HFFc6 (cell line): ENCODE measurements at regions not wholly inside any gene's neighbourhood (a gene's known extent, or its start where the extent isn't known, plus 50 kb on each side); places are given as distances from the start of the nearest gene placed in this dataset.

Source experiments
- DNase-seq: peaks from one replicate; pipeline ENCODE4 v3.0.0-alpha.2; 2018
- H3K27ac Mint-ChIP-seq: 2 replicates; pipeline ENCODE4 v1.8.0; 2020; ENCODE audit warnings: mild to moderate bottlenecking, mixed read lengths
- H3K27me3 Mint-ChIP-seq: 2 replicates; pipeline ENCODE4 v1.8.0; 2021; ENCODE audit warnings: mild to moderate bottlenecking, moderate library complexity, mixed read lengths; ENCODE audit not compliant: insufficient read depth
- H3K36me3 Mint-ChIP-seq: 2 replicates; pipeline ENCODE4 v1.8.0; 2021; ENCODE audit warnings: low read depth, mixed read lengths
- H3K4me1 Mint-ChIP-seq: 2 replicates; pipeline ENCODE4 v1.8.0; 2020; ENCODE audit warnings: low read depth, mixed read lengths
- H3K4me3 Mint-ChIP-seq: 2 replicates; pipeline ENCODE4 v1.8.0; 2020; ENCODE audit warnings: mild to moderate bottlenecking, moderate library complexity, mixed read lengths
- H3K9me3 Mint-ChIP-seq: 2 replicates; pipeline ENCODE4 v1.8.0; 2020; ENCODE audit warnings: mild to moderate bottlenecking, mixed read lengths
- CTCF ChIP-seq: fragments of 200-600 bp; sonication (generic); IDR thresholded peaks from 2 replicates; pipeline ENCODE4 v1.5.0; 2021; ENCODE audit warnings: antibody characterized with exemption, mild to moderate bottlenecking

- Mint-ChIP-seq H3K36me3 (no peaks in the 10 kb centered on the region), H3K4me3 (no peak overlapping the region), H3K9me3 (no peaks in the 10 kb centered on the region), H3K27ac (no peak overlapping the region), H3K4me1 (no peaks in the 10 kb centered on the region), H3K27me3 (no peaks in the 10 kb centered on the region; the same call in 1 of the 2 replicates)
- TF ChIP-seq CTCF, result no peak
- DNase-seq, result no peak
Observed at GRCh38 chr13:90751026-90751425, 596.5 kb upstream of the MIR17HG start.

GRCh38 chr13:90752070-90752469, 595.4 kb upstream of the MIR17HG start:
- H3K9me3 Mint-ChIP-seq, result no peaks in the 10 kb centered on the region
- no peak overlapping the region for H3K27ac Mint-ChIP-seq
- H3K27me3 Mint-ChIP-seq, result no peaks in the 10 kb centered on the region
- no peaks in the 10 kb centered on the region; the same call in 1 of the 2 replicates for H3K4me1 Mint-ChIP-seq
- no peaks in the 10 kb centered on the region for H3K36me3 Mint-ChIP-seq
- H3K4me3 Mint-ChIP-seq, result no peak overlapping the region
- TF ChIP-seq CTCF, result no peak
- DNase-seq, result no peak

GRCh38 chr13:90757127-90757680, 590.3 kb upstream of the MIR17HG start:
- H3K4me1 Mint-ChIP-seq, result no peaks in the 10 kb centered on the region; the same call in 1 of the 2 replicates
- TF ChIP-seq CTCF, result no peak
- no peak overlapping the region for H3K27ac Mint-ChIP-seq
- no peaks in the 10 kb centered on the region for H3K9me3 Mint-ChIP-seq
- no peak for DNase-seq
- peak overlapping the region; percentile 51; the same call in 1 of the 2 replicates for H3K4me3 Mint-ChIP-seq
- H3K36me3 Mint-ChIP-seq, result no peaks in the 10 kb centered on the region
- no peaks in the 10 kb centered on the region for H3K27me3 Mint-ChIP-seq

- Mint-ChIP-seq H3K4me3 (no peak overlapping the region), H3K36me3 (no peaks in the 10 kb centered on the region), H3K9me3 (no peaks in the 10 kb centered on the region), H3K27me3 (peaks cover 3% of the 10 kb centered on the region; the same call in 1 of the 2 replicates), H3K4me1 (no peaks in the 10 kb centered on the region; the same call in 1 of the 2 replicates), H3K27ac (no peak overlapping the region)
- no peak for DNase-seq
- TF ChIP-seq CTCF, result no peak
Observed at GRCh38 chr13:90760639-90761038, 586.8 kb upstream of the MIR17HG start.

- no peak overlapping the region for H3K27ac Mint-ChIP-seq
- H3K4me1 Mint-ChIP-seq, result no peaks in the 10 kb centered on the region
- H3K4me3 Mint-ChIP-seq, result no peak overlapping the region
- H3K9me3 Mint-ChIP-seq, result no peaks in the 10 kb centered on the region
- no peak for DNase-seq
- H3K27me3 Mint-ChIP-seq, result peaks cover 4% of the 10 kb centered on the region; the same call in 1 of the 2 replicates
- no peaks in the 10 kb centered on the region for H3K36me3 Mint-ChIP-seq
- no peak for TF ChIP-seq CTCF
Observed at GRCh38 chr13:90763476-90764150, 583.9 kb upstream of the MIR17HG start.
